IMR-90 (cell line): ENCODE measurements at regions not wholly inside any gene's neighbourhood (a gene's known extent, or its start where the extent isn't known, plus 50 kb on each side); places are given as distances from the start of the nearest gene placed in this dataset.

ENCODE experiments used
- ATAC-seq: fragments of 200-7000 bp; cut with Tn5 transposase; 2 replicates; pipeline ENCODE4 v1.9.1; 2020; ENCODE audit warnings: low read depth, mild to moderate bottlenecking, moderate library complexity
- BruUV-seq: library from RNA; stranded (reverse); fragments of 400-500 nt; replicated peaks from 2 replicates; lab custom pipeline; 2021; lab: Mats Ljungman, UMichigan
- CTCF ChIA-PET: fragments of 300-600 bp; formaldehyde crosslinking; extraction: SDS; loops from one replicate; lab custom pipeline; 2021; ENCODE audit warnings: antibody characterized with exemption; lab: Yijun Ruan, JAX
- POLR2A ChIA-PET: fragments of 300-600 bp; sonication (Branson Sonifier 250); formaldehyde crosslinking; loops from one replicate; lab custom pipeline; 2022; ENCODE audit warnings: antibody characterized with exemption; ENCODE audit not compliant: unreplicated experiment; lab: Charles Lee
- DNase-seq: peaks from one replicate; pipeline ENCODE4 v3.0.0; 2013
- H2AFZ ChIP-seq: replicated peaks from 2 replicates; pipeline ENCODE3; 2013; ENCODE audit warnings: low read length, mild to moderate bottlenecking; ENCODE audit not compliant: poor library complexity
- H2AK5ac ChIP-seq: 2 replicates; pipeline ENCODE4 v1.6.1; 2013; ENCODE audit warnings: low read depth, low read length, inconsistent platforms
- H2AK9ac ChIP-seq: replicated peaks from 2 replicates; pipeline ENCODE3; 2013; ENCODE audit warnings: mild to moderate bottlenecking, low read depth, low read length, moderate library complexity; ENCODE audit not compliant: poor library complexity
- H2BK120ac ChIP-seq: 2 replicates; pipeline ENCODE4 v1.6.1; 2013; ENCODE audit warnings: low read depth, low read length, inconsistent platforms
- H2BK15ac ChIP-seq: 3 replicates; pipeline ENCODE4 v1.6.1; 2013; ENCODE audit warnings: low read depth, low read length, inconsistent platforms
- H2BK20ac ChIP-seq: 2 replicates; pipeline ENCODE4 v1.6.1; 2013; ENCODE audit warnings: low read depth, mild to moderate bottlenecking, inconsistent platforms, low read length, moderate library complexity
- H2BK5ac ChIP-seq: 2 replicates; pipeline ENCODE4 v1.6.1; 2013; ENCODE audit warnings: mild to moderate bottlenecking, low read depth, low read length, inconsistent platforms; ENCODE audit not compliant: poor library complexity, severe bottlenecking
- H3K14ac ChIP-seq: replicated peaks from 2 replicates; pipeline ENCODE4 v1.6.1; 2013; ENCODE audit warnings: low read depth, low read length, inconsistent platforms
- H3K18ac ChIP-seq: 2 replicates; pipeline ENCODE4 v1.6.1; 2013; ENCODE audit warnings: low read depth, low read length, control low read depth
- H3K23ac ChIP-seq: 2 replicates; pipeline ENCODE4 v1.6.1; 2013; ENCODE audit warnings: low read depth, low read length, inconsistent platforms
- H3K27ac ChIP-seq: 2 replicates; pipeline ENCODE4 v1.5.1; 2013; ENCODE audit warnings: mild to moderate bottlenecking, control low read depth, low read length; ENCODE audit not compliant: insufficient read depth
- H3K27me3 ChIP-seq: 2 replicates; pipeline ENCODE4 v1.6.1; 2013; ENCODE audit warnings: low read length; ENCODE audit not compliant: control insufficient read depth, insufficient read depth
- H3K36me3 ChIP-seq: 2 replicates; pipeline ENCODE4 v1.6.1; 2013; ENCODE audit warnings: low read length, mixed read lengths; ENCODE audit not compliant: control insufficient read depth, insufficient read depth
- H3K4ac ChIP-seq: 2 replicates; pipeline ENCODE4 v1.6.1; 2013; ENCODE audit warnings: low read depth, low read length, inconsistent platforms
- H3K4me1 ChIP-seq: 2 replicates; pipeline ENCODE4 v1.6.1; 2013; ENCODE audit warnings: low read length, mixed read lengths; ENCODE audit not compliant: control insufficient read depth, insufficient read depth
- H3K4me2 ChIP-seq: 2 replicates; pipeline ENCODE4 v1.6.1; 2013; ENCODE audit warnings: low read depth, mild to moderate bottlenecking, control low read depth, low read length, moderate library complexity
- H3K4me3 ChIP-seq: 2 replicates; pipeline ENCODE4 v1.5.1; 2013; ENCODE audit warnings: low read depth, mild to moderate bottlenecking, control low read depth, low read length, moderate library complexity; ENCODE audit not compliant: insufficient read depth
- H3K56ac ChIP-seq: 2 replicates; pipeline ENCODE4 v1.6.1; 2013; ENCODE audit warnings: low read length, inconsistent platforms; ENCODE audit not compliant: insufficient read depth; ENCODE audit errors: extremely low read depth
- H3K79me1 ChIP-seq, 2 experiments: 2 replicates each; pipeline ENCODE4 v1.6.1; 2013; ENCODE audit warnings: low read length in 2 of 2, inconsistent platforms in 1 of 2, low read depth in 1 of 2
- H3K9ac ChIP-seq: 2 replicates; pipeline ENCODE4 v1.6.1; 2013; ENCODE audit warnings: low read depth, low read length, control low read depth
- H3K9me1 ChIP-seq: 2 replicates; pipeline ENCODE4 v1.6.1; 2013; ENCODE audit warnings: low read length, inconsistent platforms; ENCODE audit not compliant: insufficient read depth
- H3K9me3 ChIP-seq: 2 replicates; pipeline ENCODE4 v1.6.1; 2013; ENCODE audit warnings: low read length; ENCODE audit not compliant: control insufficient read depth, insufficient read depth
- H4K20me1 ChIP-seq: 2 replicates; pipeline ENCODE4 v1.6.1; 2013; ENCODE audit warnings: low read length, inconsistent platforms; ENCODE audit not compliant: insufficient read depth
- H4K5ac ChIP-seq: 2 replicates; pipeline ENCODE4 v1.6.1; 2013; ENCODE audit warnings: mild to moderate bottlenecking, low read depth, low read length, control low read depth
- H4K8ac ChIP-seq, 2 experiments: 2 replicates each; pipeline ENCODE4 v1.6.1; 2013; ENCODE audit warnings: low read depth in 2 of 2, low read length in 2 of 2, control low read depth in 1 of 2, inconsistent platforms in 1 of 2
- H4K91ac ChIP-seq: 2 replicates; pipeline ENCODE4 v1.6.1; 2013; ENCODE audit warnings: low read depth, low read length, inconsistent platforms; ENCODE audit not compliant: insufficient read depth
- BHLHE40 ChIP-seq: fragments of 150-350 bp; IDR thresholded peaks from 2 replicates; pipeline ENCODE4 v1.6.1; 2016; ENCODE audit warnings: mild to moderate bottlenecking, low read depth, low read length
- CHD1 ChIP-seq: IDR thresholded peaks from 2 replicates; pipeline ENCODE4 v1.6.1; 2012; ENCODE audit warnings: low read depth, low read length, improper control_type of control experiment
- FOS ChIP-seq: fragments of 150-350 bp; IDR thresholded peaks from 2 replicates; pipeline ENCODE4 v1.6.1; 2016; ENCODE audit warnings: low read depth, low read length
- MAZ ChIP-seq: IDR thresholded peaks from 2 replicates; pipeline ENCODE4 v1.6.1; 2012; ENCODE audit warnings: low read depth, mild to moderate bottlenecking, low read length, improper control_type of control experiment, moderate library complexity, borderline replicate concordance
- POLR2A ChIP-seq: IDR thresholded peaks from 2 replicates; pipeline ENCODE4 v1.6.1; 2012; ENCODE audit warnings: mild to moderate bottlenecking, low read depth, low read length
- RAD21 ChIP-seq: IDR thresholded peaks from 2 replicates; pipeline ENCODE4 v1.6.1; 2012; ENCODE audit warnings: low read length, improper control_type of control experiment
- RCOR1 ChIP-seq: IDR thresholded peaks from 2 replicates; pipeline ENCODE4 v1.6.1; 2012; ENCODE audit warnings: mild to moderate bottlenecking, low read length, improper control_type of control experiment; ENCODE audit not compliant: insufficient replicate concordance
- RFX5 ChIP-seq: IDR thresholded peaks from 2 replicates; pipeline ENCODE4 v1.8.0; 2012; ENCODE audit warnings: low read depth, mild to moderate bottlenecking, low read length, moderate library complexity
- SMC3 ChIP-seq: fragments of 150-350 bp; IDR thresholded peaks from 2 replicates; pipeline ENCODE4 v1.6.1; 2016; ENCODE audit warnings: low read depth, mild to moderate bottlenecking, antibody characterized with exemption, low read length, moderate library complexity
- WGBS, 2 experiments: methylation state at CpG; one replicate each; pipeline versions ENCODE4 v1.1.5 to v1.1.7; 2013; ENCODE audit warnings: missing lambda C conversion rate in 2 of 2; ENCODE audit not compliant: insufficient read length in 1 of 2; ENCODE audit errors: extremely low coverage in 2 of 2; 5-methylcytosine and 5-hydroxymethylcytosine counted together
- dilution Hi-C: fragments of 300-500 bp; cut with HindIII; formaldehyde crosslinking; loops from one replicate; pipeline ENCODE4 v1.14.3; 2018; ENCODE audit warnings: low sequenced_read_pairs; ENCODE audit not compliant: unreplicated experiment
- in situ Hi-C: fragments of 300-500 bp; cut with MboI; formaldehyde crosslinking; loops from 3 replicates; pipeline ENCODE4 v1.14.3; 2019; ENCODE audit warnings: low sequenced_read_pairs, inconsistent platforms, mixed read lengths
- intact Hi-C: fragments of 100-400 bp; cut with micrococcal nuclease; formaldehyde crosslinking; loops from 2 replicates; pipeline ENCODE4 v1.10.0; 2022
- TF ChIP-seq, protein P1 (sequence below): fragments of 150-350 bp; IDR thresholded peaks from 2 replicates; pipeline ENCODE4 v1.6.1; 2016; ENCODE audit warnings: low read depth, mild to moderate bottlenecking, low read length, moderate library complexity, borderline replicate concordance

- TF ChIP-seq, protein P1, sequence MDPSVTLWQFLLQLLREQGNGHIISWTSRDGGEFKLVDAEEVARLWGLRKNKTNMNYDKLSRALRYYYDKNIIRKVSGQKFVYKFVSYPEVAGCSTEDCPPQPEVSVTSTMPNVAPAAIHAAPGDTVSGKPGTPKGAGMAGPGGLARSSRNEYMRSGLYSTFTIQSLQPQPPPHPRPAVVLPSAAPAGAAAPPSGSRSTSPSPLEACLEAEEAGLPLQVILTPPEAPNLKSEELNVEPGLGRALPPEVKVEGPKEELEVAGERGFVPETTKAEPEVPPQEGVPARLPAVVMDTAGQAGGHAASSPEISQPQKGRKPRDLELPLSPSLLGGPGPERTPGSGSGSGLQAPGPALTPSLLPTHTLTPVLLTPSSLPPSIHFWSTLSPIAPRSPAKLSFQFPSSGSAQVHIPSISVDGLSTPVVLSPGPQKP, result no peak
- no peak for TF ChIP-seq MAZ
- no peak for TF ChIP-seq RFX5
These were observed 86.7 kb upstream of the TMEM168 start (continued) for GRCh38 chr7:112876877-112877276.

GRCh38 chr7:112874909-112875308 lies 84.7 kb upstream of the TMEM168 start:
- Histone ChIP-seq H3K23ac (no peak overlapping the region), H4K8ac (no peak overlapping the region), H3K27me3 (no peaks in the 10 kb centered on the region), H3K4me1 (no peaks in the 10 kb centered on the region; the same call in 1 of the 2 replicates), H3K9me3 (no peaks in the 10 kb centered on the region), H3K4me3 (no peak overlapping the region), H3K36me3 (peaks cover 3% of the 10 kb centered on the region; the same call in 1 of the 2 replicates), H2BK15ac (no peak overlapping the region), H2BK120ac (no peak overlapping the region), H2BK5ac (no peak overlapping the region), H2BK20ac (no peak overlapping the region), H3K9ac (no peak overlapping the region), H3K4ac (no peak overlapping the region), H2AK5ac (no peak overlapping the region), H2AFZ (no peak overlapping the region), H4K91ac (no peak overlapping the region), H2AK9ac (no peak overlapping the region), H3K79me1 (peaks cover 14 to 17% of the 10 kb centered on the region in 2 experiments; a peak in 2 of 4 replicates), H3K4me2 (no peak overlapping the region), H3K9me1 (0 out of 2 replicates have a peak, but pooled peaks cover 2% of the 10 kb centered on the region), H3K27ac (no peak overlapping the region), H3K18ac (no peak overlapping the region), H3K56ac (no peak overlapping the region), H4K5ac (no peak overlapping the region), H4K20me1 (peaks cover 3% of the 10 kb centered on the region; the same call in 1 of the 2 replicates), H3K14ac (no peak overlapping the region)
- DNase-seq (no peak), ATAC-seq (no peak)
- TF ChIP-seq POLR2A (no peak), CHD1 (no peak), BHLHE40 (no peak), SMC3 (no peak), RFX5 (no peak), RAD21 (no peak), RCOR1 (no peak), FOS (no peak)
- intact Hi-C loops, result no loop called here
- dilution Hi-C loops, result no loop called here
- in situ Hi-C loops, result loop anchor here (25.0 kb wide), 1 partner anchor 1113 kb away; no protein-coding TSS in a partner anchor
- BruUV-seq, result no TSS peak
- ChIA-PET POLR2A (no interaction called here), CTCF (no interaction called here)
- WGBS, 2 experiments, result no CpG with 5 or more reads among the region's 4 CpGs
